22Rv1 (cell line): ENCODE measurements at regions not wholly inside any gene's neighbourhood (a gene's known extent, or its start where the extent isn't known, plus 50 kb on each side); places are given as distances from the start of the nearest gene placed in this dataset.
"Not testable (repeated sequence)": the region's sequence is repeated elsewhere in the genome, so short reads cannot be mapped to it uniquely, and the experiment has no call there.

Source experiments
- H3K27ac ChIP-seq: fragments of 450-650 bp; 2 replicates; pipeline ENCODE4 v1.5.1; 2017
- ZFX ChIP-seq: fragments of 450-650 bp; IDR thresholded peaks from 2 replicates; pipeline ENCODE4 v1.6.1; 2017; ENCODE audit warnings: antibody characterized with exemption, borderline replicate concordance
- TF ChIP-seq, protein P1 (sequence below): fragments of 450-650 bp; IDR thresholded peaks from 2 replicates; pipeline ENCODE4 v1.5.1; 2017; ENCODE audit warnings: mild to moderate bottlenecking

DNA sequence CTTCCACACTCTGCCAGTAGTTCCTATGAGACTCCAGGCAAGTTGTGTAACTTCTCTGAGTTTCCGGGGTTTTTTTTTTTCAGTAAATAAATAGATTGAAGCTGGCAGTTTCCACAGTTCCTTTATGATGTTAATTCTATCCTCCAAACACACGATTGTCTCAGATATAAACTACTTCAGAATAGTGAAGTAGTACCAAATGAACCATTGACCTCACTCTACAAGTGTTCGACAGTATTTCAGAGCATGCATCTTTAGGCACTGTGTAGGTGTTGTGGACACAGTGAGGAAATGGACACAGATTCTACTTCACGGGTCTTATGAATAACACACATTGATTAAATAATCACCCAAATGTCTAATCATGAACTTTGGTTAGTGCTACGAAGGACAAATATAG lies 136.1 kb upstream of the IGSF10 start:
- H3K27ac ChIP-seq: no peak overlapping the region
- no peak for TF ChIP-seq ZFX
- TF ChIP-seq, protein P1, sequence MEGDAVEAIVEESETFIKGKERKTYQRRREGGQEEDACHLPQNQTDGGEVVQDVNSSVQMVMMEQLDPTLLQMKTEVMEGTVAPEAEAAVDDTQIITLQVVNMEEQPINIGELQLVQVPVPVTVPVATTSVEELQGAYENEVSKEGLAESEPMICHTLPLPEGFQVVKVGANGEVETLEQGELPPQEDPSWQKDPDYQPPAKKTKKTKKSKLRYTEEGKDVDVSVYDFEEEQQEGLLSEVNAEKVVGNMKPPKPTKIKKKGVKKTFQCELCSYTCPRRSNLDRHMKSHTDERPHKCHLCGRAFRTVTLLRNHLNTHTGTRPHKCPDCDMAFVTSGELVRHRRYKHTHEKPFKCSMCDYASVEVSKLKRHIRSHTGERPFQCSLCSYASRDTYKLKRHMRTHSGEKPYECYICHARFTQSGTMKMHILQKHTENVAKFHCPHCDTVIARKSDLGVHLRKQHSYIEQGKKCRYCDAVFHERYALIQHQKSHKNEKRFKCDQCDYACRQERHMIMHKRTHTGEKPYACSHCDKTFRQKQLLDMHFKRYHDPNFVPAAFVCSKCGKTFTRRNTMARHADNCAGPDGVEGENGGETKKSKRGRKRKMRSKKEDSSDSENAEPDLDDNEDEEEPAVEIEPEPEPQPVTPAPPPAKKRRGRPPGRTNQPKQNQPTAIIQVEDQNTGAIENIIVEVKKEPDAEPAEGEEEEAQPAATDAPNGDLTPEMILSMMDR: no peak

DNA sequence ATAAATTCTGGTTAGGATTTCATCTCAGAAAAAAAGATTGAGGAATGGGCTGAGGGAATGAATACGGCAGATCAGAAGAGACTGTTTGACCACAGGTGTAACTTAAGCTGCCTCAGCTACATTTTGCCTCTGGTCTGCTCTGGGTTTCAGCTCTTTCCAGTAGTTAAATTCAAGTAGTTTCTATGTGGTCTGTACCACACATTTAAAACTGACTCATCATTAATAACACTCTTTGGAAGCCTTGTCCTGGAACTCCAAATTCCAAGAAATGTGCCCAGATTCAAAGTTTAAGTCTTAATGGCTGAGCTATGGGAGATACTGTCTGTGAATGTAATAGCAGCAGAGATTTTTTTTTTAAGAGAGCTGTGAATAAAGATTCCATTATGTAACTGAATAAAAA lies 133.1 kb upstream of the IGSF10 start:
- no peak overlapping the region for H3K27ac ChIP-seq
- no peak for TF ChIP-seq ZFX
- TF ChIP-seq, protein P1: no peak

DNA sequence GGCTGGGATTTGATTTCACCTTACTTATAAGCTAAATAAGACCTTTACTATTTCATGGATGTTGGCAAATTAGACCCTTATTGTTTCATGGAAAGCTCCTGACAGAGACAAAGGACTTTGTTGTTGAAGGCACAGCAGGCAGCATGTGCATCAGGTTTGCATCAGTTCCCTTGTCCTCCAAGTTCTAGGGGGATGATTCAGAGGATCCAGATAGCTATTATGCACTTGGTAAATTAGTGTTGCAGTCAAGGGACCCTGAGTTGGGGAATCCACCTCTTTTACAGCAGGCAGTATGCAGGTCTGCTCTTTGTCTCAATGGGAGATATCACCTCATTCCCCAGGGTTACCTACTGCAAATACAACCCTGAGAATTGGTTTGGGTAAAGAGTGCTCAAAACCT lies 131.4 kb upstream of the IGSF10 start:
- H3K27ac ChIP-seq: no peak overlapping the region
- TF ChIP-seq, protein P1: no peak
- TF ChIP-seq ZFX: no peak

DNA sequence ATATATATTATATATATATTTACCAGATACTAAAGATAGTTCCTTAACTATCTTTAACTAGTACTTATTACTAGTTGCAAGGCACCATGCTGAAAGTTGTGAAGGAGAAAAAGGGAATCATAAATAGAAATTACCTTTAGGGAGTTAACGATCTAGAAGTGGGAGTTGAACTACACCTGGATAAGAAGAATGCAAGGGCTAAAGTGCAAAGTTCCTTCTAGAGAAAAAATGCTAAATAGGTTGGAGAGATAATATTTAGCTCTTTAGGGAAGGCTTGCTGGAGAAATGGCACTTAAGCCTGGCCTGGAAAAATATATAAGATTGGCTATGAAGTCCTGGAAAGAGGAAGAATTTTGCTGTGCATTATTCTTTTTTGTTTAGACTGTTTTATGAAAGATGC lies 130.6 kb upstream of the IGSF10 start:
- H3K27ac ChIP-seq: no peak overlapping the region
- TF ChIP-seq, protein P1: no peak
- no peak for TF ChIP-seq ZFX

DNA sequence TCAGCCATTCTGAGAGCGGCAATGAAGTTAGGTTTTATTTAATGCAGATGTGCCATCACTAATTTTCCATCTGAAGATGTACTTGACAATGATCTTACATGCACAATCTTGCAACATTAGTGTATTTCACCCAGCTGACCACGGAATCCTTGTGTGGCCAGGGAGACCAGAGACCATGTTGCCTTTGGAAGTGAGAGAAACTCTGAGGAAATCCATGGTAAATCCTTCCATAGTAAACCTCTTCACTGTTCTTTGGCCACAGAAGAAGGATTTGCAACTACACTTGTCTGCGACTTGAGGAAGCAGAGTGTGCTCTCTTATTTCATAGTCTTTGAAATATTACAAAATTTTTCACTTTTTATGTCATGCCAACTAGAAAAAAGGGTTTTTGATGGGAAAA lies 128.4 kb upstream of the IGSF10 start:
- no peak overlapping the region for H3K27ac ChIP-seq
- TF ChIP-seq ZFX: no peak
- TF ChIP-seq, protein P1: no peak

DNA sequence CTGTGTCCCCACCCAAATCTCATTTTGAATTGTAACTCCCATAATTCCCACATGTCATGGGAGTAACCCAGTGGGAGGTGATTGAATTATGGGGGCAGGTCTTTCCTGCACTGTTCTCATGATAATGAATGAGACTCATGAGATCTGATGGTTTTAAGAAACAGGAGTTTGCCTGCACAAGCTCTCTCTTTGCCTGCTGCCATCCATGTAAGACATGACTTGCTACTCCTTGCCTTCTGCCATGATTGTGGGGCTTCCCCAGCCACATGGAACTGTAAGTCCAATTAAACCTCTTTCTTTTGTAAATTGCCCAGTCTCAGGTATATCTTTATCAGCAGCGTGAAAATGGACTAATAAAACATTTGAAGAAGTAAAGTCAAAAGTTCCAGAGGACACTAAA lies 126.8 kb upstream of the IGSF10 start:
- not testable (repeated sequence) for H3K27ac ChIP-seq

DNA sequence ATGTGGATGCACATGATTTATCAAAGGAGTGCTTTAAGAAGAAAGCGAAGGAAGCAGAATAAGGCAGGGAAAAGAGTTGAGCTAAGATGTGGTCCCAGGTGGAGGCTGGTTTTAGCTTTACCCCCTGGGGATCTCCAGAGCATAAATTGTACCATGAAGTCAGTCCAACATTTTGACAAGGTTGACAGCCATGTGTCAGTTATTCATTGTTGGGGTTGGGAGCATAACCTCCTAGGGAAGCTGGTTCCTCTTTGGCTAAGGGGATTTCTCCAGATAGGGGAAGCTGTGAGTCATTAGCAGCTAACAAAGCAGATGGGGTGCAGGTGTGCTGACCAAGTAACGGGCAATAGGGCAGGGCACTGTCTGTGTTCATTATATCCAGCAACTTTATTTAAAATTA lies 123.7 kb upstream of the IGSF10 start:
- H3K27ac ChIP-seq: no peak overlapping the region
- TF ChIP-seq, protein P1: no peak
- no peak for TF ChIP-seq ZFX

DNA sequence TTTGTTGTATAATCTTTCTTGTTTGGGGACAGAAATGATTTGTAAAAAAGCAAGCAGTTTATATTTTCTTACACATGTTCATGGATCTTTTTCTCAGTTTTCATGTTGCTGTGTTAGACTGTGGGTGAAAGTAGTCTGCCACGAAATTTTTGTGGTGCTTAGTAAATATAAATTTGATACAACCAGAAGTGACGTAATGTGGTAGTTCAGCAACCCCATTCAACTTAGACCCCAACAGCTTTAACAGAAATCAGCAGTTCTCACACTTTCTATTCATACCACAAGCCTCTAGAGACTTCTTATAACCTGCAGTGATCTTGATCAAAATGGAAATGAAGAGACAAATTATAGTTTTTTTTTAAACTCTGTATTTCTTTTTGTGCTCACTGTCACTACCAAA lies 120.2 kb upstream of the IGSF10 start:
- TF ChIP-seq, protein P1: no peak
- TF ChIP-seq ZFX: no peak

More for the DNA sequence above, 120.2 kb upstream of the IGSF10 start:
- H3K27ac ChIP-seq: no peak overlapping the region
